NCI-H526 (cell line): ENCODE measurements at regions not wholly inside any gene's neighbourhood (a gene's known extent, or its start where the extent isn't known, plus 50 kb on each side); places are given as distances from the start of the nearest gene placed in this dataset.
"Not testable (repeated sequence)": the region's sequence is repeated elsewhere in the genome, so short reads cannot be mapped to it uniquely, and the experiment has no call there.

ENCODE experiments used
- DNase-seq, 2 experiments: peaks; one replicate each; lab custom pipeline; 2025; lab: John Stamatoyannopoulos, UW

DNA sequence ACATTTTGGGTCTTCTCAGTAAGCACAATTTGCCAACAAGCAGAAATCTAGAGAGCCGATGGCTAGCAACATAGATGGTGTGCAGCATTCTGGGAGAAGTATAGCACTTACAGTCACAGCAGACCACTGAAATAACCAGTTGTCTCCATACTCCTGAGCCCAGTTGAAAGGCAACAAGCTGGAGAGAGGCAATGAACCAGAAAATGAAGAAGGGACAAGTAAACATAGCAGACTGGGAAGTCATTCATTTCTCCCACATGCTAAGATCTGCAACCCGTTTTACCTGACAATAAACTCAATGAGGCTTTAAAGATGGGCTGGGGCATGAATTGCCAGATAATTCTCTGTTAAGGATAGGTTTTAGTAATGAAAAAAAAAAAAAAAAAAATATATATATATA lies 575.6 kb upstream of the GRAMD2B start:
- no peak for DNase-seq

GRCh38 chr5:125848751-125849150 lies 574.5 kb upstream of the GRAMD2B start:
- DNase-seq = no peak

- DNase-seq = no peak
Measured at GRCh38 chr5:125856949-125857348, 566.3 kb upstream of the GRAMD2B start.

GRCh38 chr5:125863579-125863978 lies 559.6 kb upstream of the GRAMD2B start:
- DNase-seq = no peak

- DNase-seq = no peak
Measured at GRCh38 chr5:125865166-125865815, 557.9 kb upstream of the GRAMD2B start.

GRCh38 chr5:125868036-125868435 lies 555.2 kb upstream of the GRAMD2B start:
- no peak for DNase-seq

GRCh38 chr5:125870256-125870655 lies 553.0 kb upstream of the GRAMD2B start:
- DNase-seq = no peak

DNA sequence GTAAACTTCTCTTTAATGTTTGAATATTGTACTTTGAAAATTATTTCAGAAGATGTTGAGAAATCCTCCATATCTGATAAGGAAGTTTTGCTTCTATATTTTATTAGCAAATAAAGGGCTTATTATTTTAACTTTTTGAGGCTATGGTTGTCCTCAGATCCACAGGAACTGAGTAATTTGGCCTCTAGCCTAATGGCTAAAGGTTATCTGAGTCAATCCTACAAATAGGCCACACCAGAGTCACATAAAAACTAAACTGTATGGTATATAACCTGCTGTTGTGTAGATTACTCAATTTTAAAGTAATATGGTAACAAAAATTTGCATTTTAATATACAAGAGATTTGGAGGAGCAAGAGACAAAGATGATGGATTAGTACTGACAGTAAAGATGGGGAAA lies 549.2 kb upstream of the GRAMD2B start:
- DNase-seq = no peak

DNA sequence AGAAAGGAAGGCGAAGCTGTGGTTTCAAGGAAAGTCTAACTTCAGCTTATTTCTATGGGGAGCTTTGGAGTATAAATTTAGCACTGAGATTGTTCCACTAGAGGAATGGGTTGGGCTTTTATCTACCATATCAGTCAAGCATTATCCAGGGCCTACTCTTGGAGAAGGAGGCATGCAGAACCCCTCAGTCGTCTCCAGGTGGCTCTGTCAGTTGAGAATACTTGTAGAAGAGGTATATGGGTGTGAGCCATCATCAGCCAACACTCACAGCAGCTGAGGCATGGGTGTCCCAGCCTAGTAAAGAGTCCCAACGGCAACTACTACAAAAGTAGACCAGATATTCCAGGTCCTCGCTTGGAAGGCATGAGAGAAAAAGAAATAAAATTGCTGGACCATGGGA lies 548.5 kb upstream of the GRAMD2B start:
- no peak for DNase-seq

DNA sequence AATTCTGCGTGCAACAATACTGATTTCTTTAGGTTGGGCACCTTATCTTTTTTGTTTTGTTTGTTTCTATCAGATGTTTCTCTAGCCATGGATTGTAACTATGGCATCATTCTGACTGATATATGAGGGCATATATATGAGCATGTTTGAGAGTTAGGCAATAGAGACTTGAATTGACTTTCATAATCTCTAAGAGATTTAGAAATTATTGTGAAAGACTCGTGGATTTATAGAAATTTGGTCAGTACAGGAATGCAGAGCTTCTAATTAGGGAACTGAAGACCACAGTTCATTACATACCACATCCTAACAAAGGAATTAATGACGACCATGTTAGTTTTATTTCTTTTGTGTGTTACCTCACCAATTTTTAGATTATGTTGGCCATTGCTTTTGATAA lies 546.0 kb upstream of the GRAMD2B start:
- no peak for DNase-seq

DNA sequence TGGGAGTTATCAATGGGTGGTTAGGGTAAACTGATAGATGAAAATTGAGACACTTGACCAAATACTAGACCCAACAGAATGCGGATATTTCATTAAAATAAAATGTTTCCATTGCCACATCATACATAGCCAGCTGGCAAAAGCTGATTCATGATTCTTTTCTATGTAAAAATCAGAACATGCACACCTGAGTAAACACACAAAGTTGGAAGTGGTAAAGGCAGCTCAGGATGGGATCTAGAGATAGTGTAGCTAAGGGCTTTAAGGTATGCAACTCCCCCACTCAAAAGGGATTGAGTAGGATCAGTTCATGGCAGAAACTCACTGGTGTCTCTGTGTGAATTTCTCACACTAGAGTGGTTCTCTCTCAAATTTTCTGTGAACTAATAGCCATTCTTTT lies 541.1 kb upstream of the GRAMD2B start:
- no peak for DNase-seq

GRCh38 chr5:125883223-125883622 lies 540.0 kb upstream of the GRAMD2B start:
- no peak for DNase-seq

- DNase-seq = no peak
Measured at GRCh38 chr5:125888358-125888757, 534.9 kb upstream of the GRAMD2B start.

GRCh38 chr5:125890511-125890931 lies 532.7 kb upstream of the GRAMD2B start:
- DNase-seq = no peak

DNA sequence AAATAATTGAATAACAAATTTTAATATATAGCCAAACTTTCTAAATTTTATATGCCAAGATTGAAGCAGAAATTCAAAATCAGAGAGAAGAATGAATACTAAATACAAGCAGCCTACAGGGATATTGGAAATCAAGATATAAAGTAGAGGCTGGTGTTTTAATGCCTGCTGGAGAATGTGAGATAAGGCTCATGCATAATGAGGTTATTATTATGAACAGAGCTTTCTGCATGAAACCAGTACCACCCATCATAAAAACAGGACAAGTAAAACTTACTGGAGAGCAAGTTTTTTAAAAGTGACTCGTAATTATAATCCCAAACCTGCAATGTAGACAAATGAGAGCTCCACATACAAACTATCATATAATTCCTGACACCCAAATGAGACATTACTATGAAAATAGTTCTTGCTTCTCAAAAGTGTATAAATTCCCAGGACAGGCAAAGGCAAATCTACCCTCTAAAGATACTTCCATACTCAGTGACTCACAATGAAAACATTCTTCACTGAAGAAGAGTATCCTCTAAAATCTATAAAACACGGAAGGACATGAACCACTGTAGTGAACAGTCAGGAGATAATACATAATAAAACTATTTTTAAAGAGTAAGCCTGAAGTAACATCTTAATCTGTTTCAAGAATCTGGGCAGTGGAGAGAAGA lies 532.0 kb upstream of the GRAMD2B start:
- no peak for DNase-seq

GRCh38 chr5:125894383-125894782 lies 528.8 kb upstream of the GRAMD2B start:
- no peak for DNase-seq

- DNase-seq = no peak
Measured at GRCh38 chr5:125896368-125896767, 526.8 kb upstream of the GRAMD2B start.

DNA sequence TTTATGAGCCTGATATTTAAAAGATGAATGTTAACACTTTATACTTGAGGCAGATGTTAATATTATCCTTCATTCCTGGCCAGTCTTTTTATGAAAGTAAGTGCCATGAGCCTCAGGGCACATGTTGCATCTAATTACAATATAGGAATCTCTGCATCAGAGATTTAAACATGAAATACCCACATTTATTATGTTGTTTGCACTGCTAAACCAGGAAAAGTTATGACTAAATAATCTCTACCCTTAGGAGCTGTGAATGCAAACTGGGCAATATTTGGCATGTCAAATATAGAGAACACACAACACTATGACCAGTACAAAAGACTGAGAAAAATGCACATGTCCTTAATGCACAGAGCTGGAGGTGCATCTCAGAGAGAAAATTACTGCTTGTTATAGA lies 526.1 kb upstream of the GRAMD2B start:
- no peak for DNase-seq

DNA sequence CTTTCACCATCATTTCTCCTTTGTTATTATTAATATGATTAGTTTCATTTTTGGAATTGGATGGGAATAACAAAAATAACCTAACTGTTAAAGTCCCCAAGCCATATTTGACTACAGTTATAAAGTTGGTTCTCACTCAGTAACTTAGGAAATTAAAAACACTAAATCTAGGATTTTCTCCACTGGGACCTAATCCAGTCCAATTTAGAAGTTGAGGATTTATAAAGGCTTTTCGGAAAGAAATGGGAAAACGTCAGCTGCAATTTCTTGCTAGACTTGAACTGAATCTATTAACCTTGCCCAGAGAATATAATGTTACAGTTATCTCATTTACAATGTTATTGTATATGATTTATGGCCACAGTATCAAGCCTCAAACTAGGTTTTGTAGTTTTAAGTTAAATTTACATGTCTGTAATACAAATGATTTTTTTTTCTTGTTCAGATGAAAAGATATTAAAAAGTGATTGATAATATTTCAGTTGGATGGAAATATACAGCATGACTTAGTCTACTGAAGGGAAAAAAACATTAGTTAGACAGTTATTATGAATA lies 524.3 kb upstream of the GRAMD2B start:
- DNase-seq = no peak

DNA sequence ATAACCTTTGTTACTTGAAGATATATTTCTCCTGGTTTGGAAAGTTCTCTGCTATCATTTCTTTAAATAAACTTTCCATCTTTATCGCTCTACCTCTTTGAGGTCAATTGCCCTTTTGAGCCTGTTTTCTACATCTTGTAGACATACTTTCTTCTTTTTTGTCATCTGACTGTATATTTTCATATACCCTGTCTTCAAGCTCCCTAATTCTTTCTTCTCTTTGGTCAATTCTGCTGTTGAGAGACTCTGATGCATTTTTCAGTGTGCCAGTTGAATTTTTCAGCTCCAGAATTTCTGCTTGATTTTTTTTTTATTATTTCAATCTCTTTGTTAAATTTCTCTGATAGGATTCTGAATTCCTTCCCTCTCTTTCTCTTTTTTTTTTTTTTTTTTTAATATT lies 511.2 kb upstream of the GRAMD2B start:
- DNase-seq = no peak

DNA sequence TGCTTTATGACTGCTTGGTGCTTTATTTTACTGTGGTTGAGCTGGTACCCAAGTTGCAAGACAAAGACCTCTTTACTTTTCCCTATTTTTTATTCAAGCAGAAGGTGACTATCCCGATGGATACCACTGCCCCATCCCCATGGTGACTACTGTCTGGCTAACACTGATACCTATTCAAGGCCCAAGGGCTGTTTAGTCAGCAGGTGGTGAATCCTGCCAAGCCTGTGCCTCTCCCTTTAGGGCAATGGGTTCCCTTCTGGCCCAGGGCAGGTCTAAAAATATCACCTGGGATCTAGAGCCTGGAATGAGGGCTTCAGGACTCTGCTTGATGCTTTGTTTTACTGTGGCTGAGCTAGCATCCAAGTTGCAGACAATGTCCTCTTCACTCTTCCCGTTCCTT lies 510.0 kb upstream of the GRAMD2B start:
- DNase-seq = no peak

GRCh38 chr5:125914471-125914870 lies 508.7 kb upstream of the GRAMD2B start:
- no peak for DNase-seq

- not testable (repeated sequence) for DNase-seq
Measured at GRCh38 chr5:125923958-125924357, 499.3 kb upstream of the GRAMD2B start.

GRCh38 chr5:125926172-125926571 lies 497.0 kb upstream of the GRAMD2B start:
- no peak for DNase-seq
